Suprapubic skin (tissue), 4 donors: ENCODE measurements at regions not wholly inside any gene's neighbourhood (a gene's known extent, or its start where the extent isn't known, plus 50 kb on each side); places are given as distances from the start of the nearest gene placed in this dataset.

Source experiments
- DNase-seq, 2 donors: peaks; one replicate each; pipeline ENCODE4 v3.0.0-alpha.2; 2019; ENCODE audit warnings: low spot score in 2 of 2
- H3K27ac ChIP-seq: fragments of 200-600 bp; sonication (generic); one replicate; pipeline ENCODE4 v1.5.1; 2019
- H3K27me3 ChIP-seq: fragments of 200-600 bp; sonication (generic); one replicate; pipeline ENCODE4 v1.5.1; 2019
- H3K36me3 ChIP-seq: fragments of 200-600 bp; sonication (generic); one replicate; pipeline ENCODE4 v1.5.1; 2019
- H3K4me1 ChIP-seq: fragments of 200-600 bp; sonication (generic); one replicate; pipeline ENCODE4 v1.5.1; 2019
- H3K4me3 ChIP-seq: fragments of 200-600 bp; sonication (generic); one replicate; pipeline ENCODE4 v1.5.1; 2019; ENCODE audit warnings: mild to moderate bottlenecking
- H3K9me3 ChIP-seq: fragments of 200-600 bp; sonication (generic); one replicate; pipeline ENCODE4 v1.5.1; 2019
- CTCF ChIP-seq, 2 donors: fragments of 200-600 bp in 1 of 2; fragments of 450-650 bp in 1 of 2; sonication (generic) in 1 of 2; IDR thresholded peaks; one replicate each; pipeline ENCODE4 v1.5.1; 2016 to 2019; ENCODE audit warnings: antibody characterized with exemption in 2 of 2, mild to moderate bottlenecking in 1 of 2, moderate library complexity in 1 of 2
- EP300 ChIP-seq: sonication (generic); formaldehyde crosslinking; IDR thresholded peaks from one replicate; pipeline ENCODE4 v1.6.1; 2017; ENCODE audit warnings: antibody characterized with exemption
- POLR2A ChIP-seq, 2 donors: fragments of 450-650 bp; IDR thresholded peaks; one replicate each; pipeline ENCODE4 v1.6.1; 2017; ENCODE audit warnings: antibody characterized with exemption in 2 of 2, mild to moderate bottlenecking in 2 of 2, moderate library complexity in 2 of 2
- POLR2AphosphoS5 ChIP-seq, 3 donors: sonication (generic); formaldehyde crosslinking; IDR thresholded peaks; one replicate each; pipeline ENCODE4 v1.6.1; 2017; ENCODE audit warnings: antibody characterized with exemption in 3 of 3
- WGBS: methylation state at CpG from one replicate; pipeline ENCODE4 v1.1.5; 2018; 5-methylcytosine and 5-hydroxymethylcytosine counted together

DNA sequence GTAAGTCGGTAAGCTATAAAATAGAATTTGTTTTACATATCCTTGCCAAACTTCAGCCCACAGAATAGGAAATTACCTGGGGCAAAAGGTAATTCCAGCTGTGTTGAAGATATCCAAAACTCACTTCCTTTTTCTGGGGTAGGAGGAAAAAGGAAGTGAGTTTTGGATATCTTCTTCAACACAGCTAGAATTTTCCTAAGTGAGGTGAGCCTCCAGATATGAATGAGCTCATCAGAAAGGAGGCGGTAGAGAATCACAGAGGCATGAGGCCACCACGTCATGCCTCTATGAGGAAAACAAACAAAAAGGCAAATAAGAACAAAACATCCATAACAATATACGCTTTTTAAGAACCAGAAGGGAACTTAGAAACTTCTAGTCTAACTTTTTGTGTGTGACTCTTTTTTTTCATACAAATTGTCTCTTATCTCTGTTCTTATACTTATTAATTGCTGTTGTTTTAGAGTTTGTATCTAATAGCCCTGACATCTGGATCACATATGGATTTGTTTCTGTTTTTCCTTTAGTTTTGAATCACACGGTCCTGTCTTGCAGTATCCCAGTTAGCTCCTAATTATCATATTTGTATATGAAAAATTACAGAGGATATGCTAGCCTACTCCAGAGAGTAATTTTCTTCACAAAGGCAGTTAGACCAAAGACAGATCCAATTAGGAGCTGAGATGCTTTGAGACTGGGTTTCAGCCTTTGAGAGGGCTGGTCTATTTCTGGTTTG lies 104.5 kb downstream of the RBM43 start:
- Histone ChIP-seq H3K9me3 (no peaks in the 10 kb centered on the region), H3K27me3 (no peaks in the 10 kb centered on the region), H3K36me3 (no peaks in the 10 kb centered on the region), H3K4me1 (no peaks in the 10 kb centered on the region), H3K4me3 (no peak overlapping the region), H3K27ac (no peak overlapping the region)
- 62% methylated on average over 5 of the region's 5 CpGs for WGBS
- DNase-seq: no peak
- TF ChIP-seq EP300 (no peak), POLR2AphosphoS5 (IDR thresholded peaks at IDR 0.05) (no peak), POLR2A (IDR thresholded peaks at IDR 0.05) (no peak), CTCF (IDR thresholded peaks at IDR 0.05) (no peak)

DNA sequence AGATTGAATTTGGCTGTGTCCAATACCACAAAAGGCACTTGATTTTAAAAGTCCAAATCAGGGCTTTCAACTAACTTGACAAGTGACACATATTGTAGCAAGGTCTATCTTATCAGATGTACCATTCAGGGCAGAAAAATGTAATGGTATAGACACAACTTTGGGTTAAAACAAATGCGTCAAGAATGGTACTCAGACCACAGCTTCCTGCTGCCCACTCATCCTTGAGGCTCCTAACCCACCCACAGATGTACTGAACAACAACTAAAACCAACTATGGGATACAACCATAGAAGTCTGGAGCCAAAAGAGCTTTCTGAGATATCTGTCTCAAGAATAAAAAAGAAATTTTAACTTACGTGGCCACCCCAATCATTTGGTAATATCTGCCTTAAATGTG lies 105.2 kb downstream of the RBM43 start:
- H3K27me3 ChIP-seq: no peaks in the 10 kb centered on the region
- H3K36me3 ChIP-seq: no peaks in the 10 kb centered on the region
- H3K4me1 ChIP-seq: no peaks in the 10 kb centered on the region
- H3K9me3 ChIP-seq: no peaks in the 10 kb centered on the region
- 60% methylated on average over 2 of the region's 2 CpGs for WGBS
- DNase-seq: no peak
- TF ChIP-seq POLR2A (IDR thresholded peaks at IDR 0.05) (no peak), CTCF (IDR thresholded peaks at IDR 0.05) (no peak), POLR2AphosphoS5 (IDR thresholded peaks at IDR 0.05) (no peak), EP300 (no peak)
- no peak overlapping the region for H3K4me3 ChIP-seq
- no peak overlapping the region for H3K27ac ChIP-seq

DNA sequence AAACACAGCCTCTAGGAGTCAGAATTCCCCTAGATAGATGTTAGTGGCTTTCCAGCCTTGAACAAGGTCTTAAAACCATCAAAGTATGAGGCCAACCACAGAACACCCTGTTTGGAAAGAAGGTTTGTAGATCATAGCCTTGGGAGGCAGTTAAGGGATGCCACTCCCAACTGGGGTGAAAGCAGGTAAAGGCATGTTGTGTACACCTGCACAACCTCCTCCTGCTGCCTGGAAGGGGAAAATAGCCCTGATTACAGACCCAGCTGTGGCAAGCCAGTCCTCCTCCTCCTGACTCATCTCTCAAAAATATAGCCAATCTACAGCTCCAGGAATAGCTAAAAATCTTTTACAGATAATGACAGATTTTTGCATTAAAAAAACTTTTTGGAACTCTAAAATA lies 108.1 kb downstream of the RBM43 start:
- Histone ChIP-seq H3K4me3 (no peak overlapping the region), H3K4me1 (no peaks in the 10 kb centered on the region), H3K27me3 (no peaks in the 10 kb centered on the region), H3K36me3 (no peaks in the 10 kb centered on the region), H3K9me3 (no peaks in the 10 kb centered on the region), H3K27ac (no peak overlapping the region)
- TF ChIP-seq EP300 (no peak), POLR2AphosphoS5 (IDR thresholded peaks at IDR 0.05) (no peak), POLR2A (IDR thresholded peaks at IDR 0.05) (no peak), CTCF (IDR thresholded peaks at IDR 0.05) (no peak)
- DNase-seq: no peak

DNA sequence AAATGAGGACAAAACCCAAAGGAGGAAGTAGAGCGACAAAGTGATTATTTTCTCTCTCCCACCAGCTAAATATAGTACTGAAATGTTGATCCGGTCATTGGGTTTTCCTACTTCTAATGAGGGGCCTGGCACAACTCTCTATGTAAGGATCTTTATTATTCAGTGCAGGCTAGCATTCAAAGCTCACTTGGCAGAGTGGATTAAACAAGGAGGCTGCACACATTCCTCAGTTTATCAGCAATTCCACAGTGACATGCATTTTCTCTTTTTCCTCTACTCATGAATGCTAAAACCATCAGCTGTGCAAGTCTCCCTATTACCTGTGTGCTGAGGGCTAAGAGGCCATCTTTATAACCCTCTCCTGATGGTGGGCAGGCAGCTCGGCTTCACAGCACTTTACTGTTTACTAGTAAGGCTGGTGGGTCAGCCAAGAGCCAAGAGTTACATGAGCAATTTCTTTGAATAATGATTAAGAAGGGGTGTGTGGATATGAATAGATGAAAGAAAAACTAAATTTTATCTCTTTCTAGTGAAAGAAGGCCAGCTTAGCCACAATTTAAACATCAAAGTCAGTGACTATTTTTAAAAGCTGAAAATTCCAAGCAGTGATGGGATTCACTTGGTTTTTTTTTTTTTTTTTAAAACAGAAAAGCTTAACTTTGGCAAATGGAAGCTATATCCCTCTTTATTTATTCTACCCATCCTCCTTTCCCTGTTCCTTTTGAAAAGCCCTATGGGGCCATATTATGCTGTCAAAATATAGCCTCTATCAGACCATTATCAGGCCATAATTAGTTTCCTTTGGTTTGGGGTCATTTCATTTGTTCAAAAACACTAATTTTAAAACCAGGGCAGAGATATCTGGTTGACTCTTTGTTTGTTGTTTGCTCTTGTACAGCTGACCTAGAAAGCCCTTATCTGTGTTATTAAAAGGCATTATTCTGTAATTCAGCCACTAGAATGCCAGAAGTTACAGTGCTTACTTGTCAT lies 111.0 kb downstream of the RBM43 start:
- H3K36me3 ChIP-seq: no peaks in the 10 kb centered on the region
- no peaks in the 10 kb centered on the region for H3K9me3 ChIP-seq
- H3K27ac ChIP-seq: no peak overlapping the region
- 38% methylated on average over 3 of the region's 3 CpGs for WGBS
- no peak for DNase-seq
- no peaks in the 10 kb centered on the region for H3K27me3 ChIP-seq
- no peaks in the 10 kb centered on the region for H3K4me1 ChIP-seq
- no peak overlapping the region for H3K4me3 ChIP-seq
- no peak for TF ChIP-seq EP300

- no peak for TF ChIP-seq EP300
- Histone ChIP-seq H3K9me3 (no peaks in the 10 kb centered on the region), H3K4me3 (no peak overlapping the region), H3K27ac (no peak overlapping the region), H3K4me1 (no peaks in the 10 kb centered on the region), H3K27me3 (no peaks in the 10 kb centered on the region), H3K36me3 (no peaks in the 10 kb centered on the region)
- DNase-seq: no peak
- 62% methylated on average over 2 of the region's 2 CpGs for WGBS
Observed at GRCh38 chr2:151138507-151138906, 123.2 kb downstream of the RBM43 start.

GRCh38 chr2:151137526-151137925 lies 124.1 kb downstream of the RBM43 start:
- no peak for TF ChIP-seq EP300
- TF ChIP-seq CTCF (IDR thresholded peaks at IDR 0.05): no peak
- no peak for TF ChIP-seq POLR2A (IDR thresholded peaks at IDR 0.05)
- TF ChIP-seq POLR2AphosphoS5 (IDR thresholded peaks at IDR 0.05): no peak
- Histone ChIP-seq H3K27me3 (no peaks in the 10 kb centered on the region), H3K36me3 (no peaks in the 10 kb centered on the region), H3K9me3 (no peaks in the 10 kb centered on the region), H3K4me3 (no peak overlapping the region), H3K27ac (no peak overlapping the region), H3K4me1 (no peaks in the 10 kb centered on the region)
- DNase-seq: no peak
- WGBS: 78% methylated on average over 5 of the region's 5 CpGs
